H1 (cell line): ENCODE measurements at regions not wholly inside any gene's neighbourhood (a gene's known extent, or its start where the extent isn't known, plus 50 kb on each side); places are given as distances from the start of the nearest gene placed in this dataset.

Experiments
- CEBPB ChIP-seq: IDR thresholded peaks from 2 replicates; pipeline ENCODE4 v1.6.1; 2012; ENCODE audit warnings: low read depth, low read length
- CTCF ChIP-seq, 3 experiments: IDR thresholded peaks; 1 replicate in 2 of 3; 2 replicates in 1 of 3; pipeline versions ENCODE4 v1.5.1 to v1.6.1; 2011; ENCODE audit warnings: low read length in 3 of 3, mild to moderate bottlenecking in 3 of 3, inconsistent platforms in 2 of 3, low read depth in 1 of 3, moderate library complexity in 1 of 3; ENCODE audit not compliant: insufficient read depth in 1 of 3; ENCODE audit errors: control extremely low read depth in 1 of 3
- EP300 ChIP-seq, 2 experiments: IDR thresholded peaks; 1 replicate in 1 of 2; 2 replicates in 1 of 2; pipeline ENCODE4 v1.6.1; 2011 to 2012; ENCODE audit warnings: low read depth in 2 of 2, low read length in 2 of 2, mild to moderate bottlenecking in 2 of 2, borderline replicate concordance in 1 of 2, inconsistent platforms in 1 of 2, moderate library complexity in 1 of 2
- EZH2 ChIP-seq: fragments of 200-600 bp; sonication (generic); IDR thresholded peaks from 2 replicates; pipeline ENCODE4 v1.7.1; 2012; ENCODE audit warnings: low read depth, mild to moderate bottlenecking, moderate library complexity, low read length, inconsistent platforms; ENCODE audit not compliant: severe bottlenecking
- HDAC6 ChIP-seq: IDR thresholded peaks from one replicate; pipeline ENCODE4 v1.7.1; 2012; ENCODE audit warnings: low read depth, mild to moderate bottlenecking, inconsistent platforms, low read length, moderate library complexity
- JUN ChIP-seq: IDR thresholded peaks from 2 replicates; pipeline ENCODE4 v1.6.1; 2011; ENCODE audit warnings: low read depth, mild to moderate bottlenecking, improper control_type of control experiment, low read length
- KDM1A ChIP-seq: fragments of 200-600, 300-600 bp; sonication (generic); IDR thresholded peaks from 2 replicates; pipeline ENCODE4 v1.7.1; 2016; ENCODE audit warnings: mild to moderate bottlenecking, low read length, borderline replicate concordance
- MAFK ChIP-seq: IDR thresholded peaks from 2 replicates; pipeline ENCODE4 v1.6.1; 2012; ENCODE audit warnings: low read depth, mild to moderate bottlenecking, improper control_type of control experiment, low read length
- POLR2A ChIP-seq, 2 experiments: IDR thresholded peaks; 1 replicate in 1 of 2; 2 replicates in 1 of 2; pipeline ENCODE4 v1.6.1; 2011; ENCODE audit warnings: low read depth in 2 of 2, low read length in 2 of 2, mild to moderate bottlenecking in 2 of 2; ENCODE audit errors: control extremely low read depth in 1 of 2
- RAD21 ChIP-seq, 2 experiments: IDR thresholded peaks in 1 of 2; conservative IDR thresholded peaks in 1 of 2; 2 replicates each; pipeline ENCODE4 v1.6.1; 2011; ENCODE audit warnings: low read depth in 2 of 2, low read length in 2 of 2, improper control_type of control experiment in 1 of 2, inconsistent platforms in 1 of 2, mild to moderate bottlenecking in 1 of 2, moderate library complexity in 1 of 2
- RBBP5 ChIP-seq: IDR thresholded peaks from 2 replicates; pipeline ENCODE4 v1.7.1; 2012; ENCODE audit warnings: low read depth, mild to moderate bottlenecking, inconsistent platforms, low read length, moderate library complexity, borderline replicate concordance
- RFX5 ChIP-seq: IDR thresholded peaks from 2 replicates; pipeline ENCODE4 v1.6.1; 2011; ENCODE audit warnings: low read depth, low read length, improper control_type of control experiment, borderline replicate concordance
- SP1 ChIP-seq: IDR thresholded peaks from 2 replicates; pipeline ENCODE4 v1.6.1; 2011; ENCODE audit warnings: low read depth, low read length
- TAF1 ChIP-seq: IDR thresholded peaks from 2 replicates; pipeline ENCODE4 v1.6.1; 2011; ENCODE audit warnings: mild to moderate bottlenecking, low read depth, low read length

GRCh38 chr4:23022032-23022431 lies 329.3 kb downstream of the GBA3 start:
- TF ChIP-seq KDM1A: no peak
- no peak for TF ChIP-seq MAFK
- TF ChIP-seq JUN: no peak
- no peak for TF ChIP-seq CTCF (IDR thresholded peaks at IDR 0.05; ENCODE audit: control extremely low read depth in 1 of 3, insufficient read depth in 1 of 3, low read depth in 1 of 3, low read length in 3 of 3)
- TF ChIP-seq RFX5: no peak
- TF ChIP-seq EZH2: no peak
- no peak for TF ChIP-seq TAF1
- TF ChIP-seq SP1: no peak
- no peak for TF ChIP-seq HDAC6
- no peak for TF ChIP-seq RAD21 (IDR thresholded peaks at IDR 0.05 in 1 of 2, conservative IDR thresholded peaks at IDR 0.05 in 1 of 2; ENCODE audit: low read depth in 2 of 2, low read length in 2 of 2)
- TF ChIP-seq EP300 (IDR thresholded peaks at IDR 0.05; ENCODE audit: borderline replicate concordance in 1 of 2, low read depth in 2 of 2, low read length in 2 of 2): no peak
- no peak for TF ChIP-seq CEBPB
- TF ChIP-seq RBBP5: no peak
- TF ChIP-seq POLR2A (IDR thresholded peaks at IDR 0.05; ENCODE audit: control extremely low read depth in 1 of 2, low read depth in 2 of 2, low read length in 2 of 2): no peak
